ENCODE measurements at regions not wholly inside any gene's neighbourhood (a gene's known extent, or its start where the extent isn't known, plus 50 kb on each side); places are given as distances from the start of the nearest gene placed in this dataset.
"Not testable (repeated sequence)": the region's sequence is repeated elsewhere in the genome, so short reads cannot be mapped to it uniquely, and the experiment has no call there.

- DNase-seq (ENCODE audit: low read depth), result no peak
Observed at GRCh38 chr5:39696672-39697398, 272.1 kb upstream of the DAB2 start.

DNA sequence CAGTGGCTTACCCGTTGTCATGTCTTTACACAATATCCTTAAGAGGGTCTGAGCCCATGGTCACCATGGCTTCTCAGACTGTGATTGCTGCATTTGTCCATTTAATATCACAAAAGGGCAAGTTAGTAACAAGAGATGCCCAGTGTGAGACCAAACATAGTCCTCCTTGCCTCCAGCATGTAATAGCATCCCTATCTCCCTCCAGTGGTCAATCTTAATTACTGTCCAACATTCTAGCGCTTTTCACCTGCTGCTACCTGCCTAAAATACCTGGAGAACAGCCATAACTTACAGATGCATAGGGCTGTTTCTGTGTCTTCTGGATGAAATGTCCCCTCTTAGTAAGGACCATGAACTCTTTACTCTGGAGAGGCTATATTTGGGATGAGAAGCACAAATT lies 267.2 kb upstream of the DAB2 start:
- DNase-seq (ENCODE audit: low read depth), result no peak

DNA sequence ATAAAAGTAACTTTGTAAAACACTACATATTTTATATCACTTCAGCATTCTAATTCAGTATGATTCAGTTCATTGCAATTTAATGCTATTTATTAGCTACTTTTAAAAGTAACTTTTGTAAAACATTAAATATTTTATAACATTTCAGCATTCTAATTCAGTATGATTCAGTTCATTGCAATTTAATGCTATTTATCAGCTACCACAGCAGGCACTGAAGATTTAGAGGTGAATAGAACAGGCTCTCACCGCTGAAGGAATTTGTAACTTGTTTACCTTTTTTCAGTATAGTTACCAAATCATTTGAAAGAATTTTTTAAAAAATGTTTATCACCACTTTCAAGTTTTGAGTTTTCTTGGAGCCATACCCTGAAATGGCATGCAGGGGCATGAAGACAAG lies 266.4 kb upstream of the DAB2 start:
- no peak for DNase-seq (ENCODE audit: low read depth)

DNA sequence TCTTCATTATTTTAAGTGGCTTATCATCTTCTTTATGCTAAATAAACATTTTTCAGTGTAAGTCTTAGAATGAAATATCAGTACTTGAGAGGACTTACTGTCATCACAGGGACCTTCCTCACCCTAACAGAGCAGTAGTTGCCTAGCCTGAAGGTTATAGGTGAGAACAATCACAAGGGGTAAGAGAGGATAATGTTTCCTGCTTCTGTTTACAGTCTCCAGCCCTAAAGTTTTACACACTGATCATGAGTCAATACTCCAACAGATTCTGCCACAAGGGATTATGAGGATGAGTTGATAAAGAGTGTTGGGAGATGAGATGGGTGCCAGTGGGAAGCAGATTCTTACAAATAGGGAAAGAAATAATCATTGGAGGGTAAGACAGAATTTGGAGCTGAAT lies 265.1 kb upstream of the DAB2 start:
- no peak for DNase-seq (ENCODE audit: low read depth)

DNA sequence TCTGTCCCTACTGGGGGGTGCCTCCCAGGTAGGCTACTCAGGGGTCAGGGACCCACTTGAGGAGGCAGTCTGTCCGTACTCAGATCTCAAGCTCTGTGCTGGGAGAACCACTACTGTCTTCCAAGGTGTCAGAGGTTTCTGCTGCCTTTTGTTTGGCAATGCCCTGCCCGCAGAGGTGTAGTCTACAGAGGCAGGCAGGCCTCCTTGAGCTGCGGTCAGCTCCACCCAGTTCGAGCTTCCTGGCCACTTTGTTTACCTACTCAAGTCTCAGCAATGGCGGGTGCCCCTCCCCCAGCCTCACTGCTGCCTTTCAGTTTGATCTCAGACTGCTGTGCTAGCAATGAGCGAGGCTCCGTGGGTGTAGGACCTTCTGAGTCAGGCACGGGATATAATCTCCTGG lies 263.1 kb upstream of the DAB2 start:
- DNase-seq (ENCODE audit: low read depth), result not testable (repeated sequence)

GRCh38 chr5:39680213-39680612 lies 255.4 kb upstream of the DAB2 start:
- no peak for DNase-seq (ENCODE audit: low read depth)

DNA sequence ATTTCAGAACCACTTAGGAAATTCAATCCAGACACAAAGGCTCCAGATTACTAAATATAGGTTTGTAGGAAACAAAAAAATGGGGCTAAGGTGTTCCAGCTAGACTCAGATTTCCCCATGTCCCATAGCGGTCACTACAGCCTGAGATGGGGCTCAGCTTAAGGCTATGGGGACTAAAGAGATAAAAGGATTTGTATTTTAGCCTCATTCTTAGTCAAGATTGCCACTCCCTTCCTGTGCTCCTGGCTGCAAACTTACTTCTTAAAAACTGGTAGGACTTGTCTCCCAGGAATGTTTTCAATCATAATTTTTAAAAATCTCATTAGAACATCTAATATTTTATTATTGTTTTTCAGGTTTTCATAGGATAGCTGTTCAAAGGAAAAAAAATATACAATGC lies 253.8 kb upstream of the DAB2 start:
- DNase-seq (ENCODE audit: low read depth), result no peak

DNA sequence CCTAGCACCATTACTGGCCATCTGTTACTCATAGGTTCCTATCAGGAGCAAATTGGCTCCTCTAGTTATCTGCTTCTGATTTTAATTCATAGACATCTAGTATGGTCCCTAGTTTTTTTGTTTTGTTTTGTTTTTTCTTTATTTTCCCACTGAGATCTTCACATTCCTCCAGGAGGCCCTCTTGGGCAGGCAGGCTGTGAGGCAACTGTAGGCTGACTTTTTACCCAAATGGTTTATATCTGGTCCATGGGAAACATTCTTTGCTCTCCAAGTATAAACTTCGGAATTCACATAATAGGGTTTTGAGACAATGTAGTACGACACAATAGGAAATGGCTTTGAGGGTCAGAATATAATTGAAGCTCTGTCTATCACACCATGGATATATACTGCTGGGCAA lies 250.9 kb upstream of the DAB2 start:
- DNase-seq (ENCODE audit: low read depth), result no peak

DNA sequence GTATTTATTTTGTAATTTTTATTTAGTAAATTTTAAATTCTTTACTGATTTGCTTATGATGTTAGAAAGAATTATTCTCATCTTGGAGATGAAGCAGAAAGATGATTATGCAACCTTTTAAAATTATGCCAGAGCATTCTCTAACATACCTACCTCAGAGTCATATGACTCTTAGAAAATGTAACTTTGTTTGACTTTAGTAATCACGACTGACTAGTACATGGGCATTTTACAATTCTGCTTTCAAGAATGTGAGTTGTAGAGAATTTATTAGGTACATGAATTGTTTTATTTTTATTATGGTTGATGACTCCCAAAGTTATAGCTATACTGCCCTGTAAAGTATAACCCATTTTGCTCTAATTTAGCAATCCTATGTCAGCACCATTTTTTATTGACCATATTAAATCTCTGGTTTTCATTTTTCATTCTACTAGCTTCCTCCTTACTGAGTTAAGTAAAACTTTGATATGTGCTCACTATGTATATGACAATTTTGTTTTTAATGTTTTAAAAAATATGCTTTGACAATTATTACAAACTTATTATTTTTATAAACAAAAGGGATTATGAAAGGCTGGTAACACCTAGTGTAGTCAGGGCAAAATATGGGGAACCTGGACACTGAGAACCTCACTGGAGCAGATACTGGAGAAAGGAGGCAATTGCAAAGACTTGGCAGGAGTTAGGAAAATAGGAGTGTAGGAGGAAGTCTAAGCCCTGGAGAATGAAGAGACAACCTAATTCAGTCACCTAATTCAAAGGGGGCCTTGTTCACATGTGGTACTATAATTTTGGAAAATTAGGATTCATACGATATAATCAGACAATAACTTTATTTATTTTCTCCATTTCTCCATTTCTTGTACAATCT lies 249.7 kb upstream of the DAB2 start:
- no peak for DNase-seq (ENCODE audit: low read depth)

DNA sequence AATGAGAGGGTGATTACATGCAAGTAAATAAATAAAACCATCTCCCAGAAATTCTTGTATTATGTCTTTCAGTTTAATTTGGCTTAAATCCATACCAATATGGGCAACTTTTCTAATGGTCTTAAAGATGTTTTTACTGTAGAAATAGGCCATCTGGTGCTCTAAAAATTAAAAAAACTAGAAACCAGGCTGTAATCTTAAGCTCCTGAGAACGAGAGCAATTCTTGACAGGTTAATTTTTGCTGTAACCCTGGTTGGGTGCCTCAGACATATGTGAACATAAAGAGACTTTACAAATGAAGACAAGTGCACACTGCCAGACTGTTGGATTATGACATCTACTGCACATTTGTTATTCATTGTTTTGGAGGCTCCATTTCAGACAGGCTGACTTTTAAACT lies 246.8 kb upstream of the DAB2 start:
- no peak for DNase-seq (ENCODE audit: low read depth)

DNA sequence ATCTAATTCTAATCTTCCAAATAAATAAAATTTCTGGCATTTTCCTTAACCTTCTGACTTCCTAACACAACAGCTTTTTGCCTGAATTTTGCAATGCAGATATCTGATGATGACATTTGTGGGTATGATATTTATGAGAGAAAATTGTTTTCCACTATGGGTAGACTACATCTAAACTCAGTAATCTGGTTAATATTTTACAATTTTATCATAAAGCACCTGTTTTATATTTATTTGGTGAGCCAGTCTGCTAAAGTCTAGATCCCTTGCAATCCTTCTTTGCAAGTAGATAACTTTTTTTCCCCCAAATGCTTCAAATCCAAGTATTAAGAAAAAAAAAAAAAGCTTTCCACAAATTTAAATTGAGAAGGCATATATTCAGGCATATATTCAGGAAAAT lies 246.2 kb upstream of the DAB2 start:
- no peak for DNase-seq (ENCODE audit: low read depth)

DNA sequence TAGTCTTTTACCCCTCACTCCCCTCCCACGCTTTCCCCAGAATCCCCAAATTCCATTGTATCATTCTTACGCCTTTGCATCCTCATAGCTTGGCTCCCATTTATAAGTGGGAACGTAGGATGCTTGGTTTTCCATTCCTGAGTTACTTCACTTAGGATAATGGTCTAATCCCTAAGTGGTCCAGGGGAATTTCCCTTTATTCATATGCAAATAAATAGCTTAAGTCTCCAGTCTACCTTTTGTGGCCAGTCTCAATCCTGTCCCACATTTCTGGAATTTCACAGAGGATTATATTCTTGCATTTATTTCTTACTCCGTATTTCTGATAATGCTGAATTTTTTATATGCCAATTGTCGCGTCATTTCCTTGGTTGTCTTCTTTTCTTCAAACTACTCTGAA lies 245.6 kb upstream of the DAB2 start:
- DNase-seq (ENCODE audit: low read depth), result no peak

DNA sequence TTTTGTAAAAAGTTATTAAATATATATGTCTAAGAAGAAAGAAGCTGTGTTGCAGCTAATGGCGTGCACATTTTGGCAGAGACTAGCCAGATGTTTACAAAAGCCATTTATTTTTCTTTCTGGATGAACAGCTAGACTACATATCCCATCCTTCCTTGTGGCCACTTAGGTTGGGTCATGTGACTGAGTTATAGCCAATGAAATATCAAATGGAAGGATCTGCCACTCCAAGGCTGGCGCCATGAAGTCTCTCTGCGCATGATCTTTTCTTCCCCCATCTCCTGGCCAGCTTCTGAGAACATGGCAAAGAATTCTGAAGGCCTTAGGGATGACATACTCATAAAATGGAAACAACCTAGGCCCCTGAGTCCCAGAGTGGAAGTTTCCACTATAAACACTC lies 244.2 kb upstream of the DAB2 start:
- no peak for DNase-seq (ENCODE audit: low read depth)

DNA sequence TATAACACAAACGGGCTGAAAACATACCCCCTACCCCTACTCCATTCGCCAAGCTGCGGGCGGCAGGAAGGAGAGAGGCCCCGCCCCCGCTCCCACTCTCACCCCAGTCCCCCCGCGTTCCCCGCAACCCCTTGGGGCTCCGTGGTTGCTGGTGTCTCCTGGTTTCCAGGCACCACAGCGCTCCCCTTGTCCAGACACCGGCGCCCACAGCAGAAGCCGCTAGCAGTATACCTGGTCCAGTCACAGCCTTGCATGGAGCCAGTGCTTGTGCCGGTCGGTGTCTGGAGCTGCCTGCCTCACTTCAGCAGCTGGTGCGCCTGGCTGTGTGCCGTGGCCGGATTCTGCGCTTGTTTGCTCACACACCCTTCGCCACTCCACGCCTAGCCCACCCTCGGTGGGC lies 240.5 kb upstream of the DAB2 start:
- no peak for DNase-seq (ENCODE audit: low read depth)

DNA sequence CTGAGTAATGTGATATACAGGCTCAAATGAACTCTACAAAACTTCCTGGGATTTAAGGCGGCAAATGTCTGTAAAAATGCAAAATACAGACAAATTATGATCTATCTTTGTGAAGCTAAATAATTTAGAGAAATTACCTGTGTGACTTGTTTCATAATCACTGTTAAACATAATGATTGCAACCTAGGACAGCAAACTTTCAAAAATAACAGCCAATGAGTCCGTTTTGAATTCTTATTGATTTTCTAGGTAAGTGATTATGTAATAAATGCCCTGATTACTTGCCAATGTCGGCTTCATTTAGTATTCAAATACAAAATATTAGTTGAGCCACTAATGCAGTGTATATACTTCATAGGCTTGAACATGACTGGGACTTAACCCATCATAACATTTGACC lies 238.2 kb upstream of the DAB2 start:
- DNase-seq (ENCODE audit: low read depth), result no peak

DNA sequence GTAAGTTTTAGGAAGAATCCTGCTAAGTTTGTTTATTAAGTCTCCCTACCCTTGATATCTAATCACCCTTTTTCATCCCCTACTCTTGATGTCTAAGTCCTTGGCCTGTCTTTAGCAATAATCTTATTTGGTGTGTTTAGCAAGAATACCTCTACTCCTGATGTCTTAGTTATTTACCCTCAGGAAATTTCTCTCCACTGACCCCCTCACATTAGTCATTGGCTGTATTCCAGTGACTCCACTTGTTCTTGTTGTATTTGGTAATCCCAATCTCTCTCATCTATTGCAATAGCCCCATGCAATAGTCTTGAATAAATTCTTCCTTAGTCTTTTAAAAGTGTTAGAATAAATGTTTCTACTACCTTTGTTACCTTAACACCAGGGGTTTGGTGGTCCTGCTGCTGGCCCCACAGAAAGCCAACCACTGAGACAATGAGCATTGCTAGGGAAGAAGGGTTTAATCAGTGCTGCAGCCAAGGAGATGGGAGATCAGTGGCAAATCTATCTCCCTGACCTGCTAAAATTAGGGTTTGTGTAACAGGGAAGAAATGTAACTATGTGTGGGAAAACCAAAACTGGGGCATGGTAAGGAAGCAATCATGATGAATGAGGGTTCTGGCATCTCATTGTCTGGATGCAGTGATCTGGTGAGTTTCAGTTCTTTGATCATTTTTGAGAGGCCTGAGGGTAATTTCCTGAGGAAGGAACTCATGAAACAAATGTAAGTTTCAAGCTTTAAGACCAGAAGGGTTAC lies 236.4 kb upstream of the DAB2 start:
- no peak for DNase-seq (ENCODE audit: low read depth)

DNA sequence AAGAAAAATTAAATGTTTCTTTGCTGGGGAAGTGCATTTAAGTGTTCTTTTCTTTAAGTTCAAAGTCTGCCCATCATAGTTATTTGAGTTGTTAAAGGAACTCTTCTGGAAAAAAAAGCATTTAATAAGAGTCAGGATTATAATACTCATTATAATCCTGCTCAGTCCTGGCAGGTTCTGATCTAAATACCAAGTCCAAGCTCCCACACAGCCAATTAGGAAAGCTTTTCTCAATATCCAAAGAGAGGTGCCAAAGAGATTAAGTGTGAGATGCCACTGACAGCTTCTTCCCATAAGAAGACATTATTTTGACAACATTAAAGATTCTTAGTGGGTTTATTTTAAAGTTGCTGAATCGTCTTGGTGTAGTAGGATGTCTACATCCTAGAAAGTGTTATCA lies 235.2 kb upstream of the DAB2 start:
- DNase-seq (ENCODE audit: low read depth), result no peak

DNA sequence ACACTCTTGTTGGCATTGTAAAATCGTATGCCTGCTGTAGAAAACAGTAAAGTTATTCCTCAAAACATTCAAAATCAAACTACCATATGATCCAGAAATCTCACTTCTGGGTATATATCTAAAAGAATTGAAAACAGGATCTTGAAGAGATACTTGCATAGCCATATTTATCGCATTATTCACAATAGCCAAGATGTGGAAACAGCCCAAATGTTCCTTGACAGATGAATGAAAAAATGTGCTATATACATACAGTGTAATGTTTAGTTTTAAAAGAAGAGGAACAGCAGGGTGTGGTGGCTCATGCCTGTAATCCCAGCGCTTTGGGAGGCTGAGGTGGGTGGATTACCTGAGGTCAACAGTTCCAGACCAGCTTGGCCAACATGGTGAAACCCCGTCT lies 234.1 kb upstream of the DAB2 start:
- DNase-seq (ENCODE audit: low read depth), result no peak

DNA sequence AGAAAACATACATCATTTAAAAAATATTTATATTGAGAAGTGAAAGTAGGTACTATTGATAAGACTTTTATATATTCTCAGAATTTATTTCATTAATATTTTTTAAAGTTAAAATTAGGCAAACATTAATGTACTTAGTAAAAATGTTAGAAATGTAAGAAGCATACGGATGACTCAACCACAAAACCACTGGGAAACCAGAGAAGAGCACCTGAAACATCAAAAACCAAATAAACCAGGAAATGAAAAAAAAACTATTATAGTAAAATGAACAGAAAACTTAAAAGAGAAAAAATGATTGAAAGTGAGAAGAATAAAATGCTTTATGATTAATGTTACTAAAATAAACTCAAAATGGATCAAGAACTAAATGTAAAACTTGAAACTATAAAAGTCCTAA lies 233.2 kb upstream of the DAB2 start:
- no peak for DNase-seq (ENCODE audit: low read depth)

GRCh38 chr5:39656600-39656999 lies 231.8 kb upstream of the DAB2 start:
- no peak for DNase-seq (ENCODE audit: low read depth)

DNA sequence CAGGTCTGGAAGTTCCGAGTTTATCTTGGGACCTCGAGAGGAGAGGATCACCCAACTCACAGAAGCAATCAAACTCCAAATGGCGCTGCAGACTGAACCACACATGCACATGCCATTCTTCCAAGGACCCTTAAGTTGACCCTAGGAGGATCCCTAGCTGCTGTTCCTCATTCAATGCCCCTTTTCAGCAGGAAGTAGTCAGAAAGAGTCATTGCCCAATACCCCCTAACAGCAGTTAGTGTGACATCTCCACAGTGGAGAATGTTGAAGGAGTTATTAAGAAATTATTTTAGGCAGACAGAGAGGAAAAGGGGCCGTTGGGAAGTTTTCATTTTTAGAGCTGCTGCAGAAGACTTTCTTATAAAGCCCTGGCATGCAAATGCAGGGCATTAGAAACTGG lies 229.9 kb upstream of the DAB2 start:
- no peak for DNase-seq (ENCODE audit: low read depth)

DNA sequence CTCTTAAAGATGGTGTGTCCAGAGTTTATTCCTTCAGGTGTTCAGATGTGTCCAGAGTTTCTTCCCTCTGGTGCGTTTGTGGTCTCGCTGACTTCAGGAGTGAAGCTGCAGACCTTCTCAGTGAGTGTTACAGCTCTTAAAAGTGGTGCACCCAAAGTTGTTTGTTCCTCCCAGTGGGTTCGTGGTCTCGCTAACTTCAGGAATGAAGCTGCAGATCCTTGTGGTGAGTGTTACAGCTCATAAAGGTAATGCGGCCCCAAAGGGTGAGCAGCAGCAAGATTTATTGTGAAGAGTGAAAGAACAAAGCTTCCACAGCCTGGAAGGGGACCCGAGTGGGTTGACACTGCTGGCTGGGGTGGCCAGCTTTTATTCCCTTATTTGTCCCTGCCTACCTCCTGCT lies 227.7 kb upstream of the DAB2 start:
- DNase-seq (ENCODE audit: low read depth), result not testable (repeated sequence)

GRCh38 chr5:39652036-39652435 lies 227.3 kb upstream of the DAB2 start:
- no peak for DNase-seq (ENCODE audit: low read depth)
